GM12874 (cell line): ENCODE measurements at regions not wholly inside any gene's neighbourhood (a gene's known extent, or its start where the extent isn't known, plus 50 kb on each side); places are given as distances from the start of the nearest gene placed in this dataset.

Experiments used
- TF ChIP-seq, protein P1 (sequence below): IDR thresholded peaks from 2 replicates; pipeline ENCODE4 v1.5.1; 2011; ENCODE audit warnings: low read depth, mild to moderate bottlenecking, control low read depth, low read length, moderate library complexity; ENCODE audit not compliant: insufficient read depth

DNA sequence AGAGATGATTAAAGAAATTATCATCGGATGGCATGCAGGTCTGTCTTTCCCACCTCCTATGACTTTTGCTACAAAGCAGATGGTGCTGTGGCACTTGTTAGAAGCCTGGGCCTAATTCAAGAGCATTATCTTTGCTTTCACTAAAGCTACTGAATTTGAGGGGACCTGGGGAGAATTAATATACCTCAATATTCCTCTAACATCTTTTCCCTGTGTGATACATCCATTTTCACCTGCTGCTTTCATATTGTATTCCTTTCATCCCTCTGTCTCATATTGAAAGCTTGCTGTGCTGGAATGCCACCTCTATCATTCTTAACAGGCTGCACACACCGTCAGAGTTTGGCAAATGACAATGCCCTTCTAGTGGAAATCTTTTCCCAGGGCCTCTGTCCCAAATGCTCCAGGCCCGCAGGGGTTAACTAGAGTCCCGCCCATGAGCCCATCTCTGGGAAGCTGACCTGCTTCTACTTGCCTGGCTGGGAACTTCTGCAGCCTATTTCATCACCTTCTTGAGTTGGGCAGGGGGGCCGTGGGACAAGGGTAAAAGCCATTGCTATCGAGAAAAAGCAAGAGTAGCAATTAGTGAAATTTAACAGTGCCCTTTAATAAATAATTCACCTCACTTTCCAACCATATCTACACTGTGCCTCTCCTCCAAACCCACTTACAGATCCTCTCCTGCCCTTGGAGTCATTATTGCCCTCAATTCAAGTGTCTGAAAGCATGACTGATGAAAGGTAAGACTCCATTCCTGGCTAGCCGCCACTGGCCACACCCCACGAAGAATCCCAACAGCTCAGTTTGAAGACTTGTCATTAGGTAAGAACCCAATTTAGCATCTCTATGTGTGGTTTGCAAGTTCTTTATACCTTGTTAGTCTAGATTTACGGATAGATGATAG lies 126.7 kb upstream of the BTG1 start:
- TF ChIP-seq, protein P1, sequence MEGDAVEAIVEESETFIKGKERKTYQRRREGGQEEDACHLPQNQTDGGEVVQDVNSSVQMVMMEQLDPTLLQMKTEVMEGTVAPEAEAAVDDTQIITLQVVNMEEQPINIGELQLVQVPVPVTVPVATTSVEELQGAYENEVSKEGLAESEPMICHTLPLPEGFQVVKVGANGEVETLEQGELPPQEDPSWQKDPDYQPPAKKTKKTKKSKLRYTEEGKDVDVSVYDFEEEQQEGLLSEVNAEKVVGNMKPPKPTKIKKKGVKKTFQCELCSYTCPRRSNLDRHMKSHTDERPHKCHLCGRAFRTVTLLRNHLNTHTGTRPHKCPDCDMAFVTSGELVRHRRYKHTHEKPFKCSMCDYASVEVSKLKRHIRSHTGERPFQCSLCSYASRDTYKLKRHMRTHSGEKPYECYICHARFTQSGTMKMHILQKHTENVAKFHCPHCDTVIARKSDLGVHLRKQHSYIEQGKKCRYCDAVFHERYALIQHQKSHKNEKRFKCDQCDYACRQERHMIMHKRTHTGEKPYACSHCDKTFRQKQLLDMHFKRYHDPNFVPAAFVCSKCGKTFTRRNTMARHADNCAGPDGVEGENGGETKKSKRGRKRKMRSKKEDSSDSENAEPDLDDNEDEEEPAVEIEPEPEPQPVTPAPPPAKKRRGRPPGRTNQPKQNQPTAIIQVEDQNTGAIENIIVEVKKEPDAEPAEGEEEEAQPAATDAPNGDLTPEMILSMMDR: no peak

- TF ChIP-seq, protein P1: no peak
Measured at GRCh38 chr12:92271341-92271740, 125.7 kb upstream of the BTG1 start.

- TF ChIP-seq, protein P1: no peak
Measured at GRCh38 chr12:92270521-92270920, 124.9 kb upstream of the BTG1 start.

DNA sequence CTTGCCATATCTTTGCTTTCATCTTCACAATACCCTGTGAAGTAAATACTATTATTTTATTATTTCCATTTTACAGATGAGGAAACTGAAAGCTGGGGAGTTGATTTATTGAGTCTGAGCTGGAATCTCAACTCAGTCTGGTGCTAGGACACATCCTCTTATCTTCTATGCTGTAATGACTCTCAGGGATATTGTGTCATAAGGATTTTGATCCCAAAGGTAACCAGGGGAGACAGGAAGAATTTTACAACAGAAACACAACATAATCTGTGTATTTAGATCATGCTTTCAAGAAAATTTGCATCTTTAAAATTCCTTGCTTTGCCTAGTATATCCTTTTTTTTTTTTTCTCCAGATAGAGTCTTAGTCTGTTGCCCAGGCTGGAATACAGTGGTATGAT lies 123.3 kb upstream of the BTG1 start:
- TF ChIP-seq, protein P1: no peak

DNA sequence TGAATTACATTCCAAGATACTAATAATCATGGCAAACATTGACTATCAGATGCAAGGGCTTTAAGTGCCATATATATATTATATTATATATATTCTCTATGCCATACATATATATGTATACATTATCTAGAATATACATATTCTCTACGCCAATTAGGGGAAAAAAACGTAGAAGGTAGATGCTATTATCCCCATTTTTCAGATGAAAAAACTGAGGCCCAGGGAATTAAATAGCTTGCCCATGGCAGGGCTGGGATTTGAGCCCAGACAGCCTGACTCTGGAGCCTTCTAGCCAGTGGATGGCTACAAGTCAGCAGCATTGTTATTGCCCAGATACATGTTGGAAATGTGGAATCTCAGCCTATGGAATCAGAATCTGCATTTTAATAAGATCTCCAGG lies 116.0 kb upstream of the BTG1 start:
- TF ChIP-seq, protein P1: no peak

DNA sequence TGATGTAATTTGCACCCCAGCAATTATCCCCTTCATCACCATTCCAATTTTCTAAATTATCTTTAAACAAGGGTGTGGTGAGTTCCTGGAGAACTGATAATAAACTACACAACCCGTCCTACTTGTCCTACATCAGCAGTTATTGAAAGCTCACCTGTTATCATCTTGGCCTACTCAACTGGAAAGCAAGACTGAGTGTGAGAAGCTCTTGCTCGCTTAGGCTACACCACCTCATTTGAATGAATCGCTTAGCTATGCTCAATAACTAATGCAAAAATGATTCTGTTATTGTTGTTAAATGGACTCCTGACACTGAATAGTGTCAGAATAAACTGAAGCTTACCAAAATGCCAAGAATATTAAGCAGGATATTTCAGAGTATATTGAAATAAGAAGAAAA lies 115.4 kb upstream of the BTG1 start:
- TF ChIP-seq, protein P1: no peak

DNA sequence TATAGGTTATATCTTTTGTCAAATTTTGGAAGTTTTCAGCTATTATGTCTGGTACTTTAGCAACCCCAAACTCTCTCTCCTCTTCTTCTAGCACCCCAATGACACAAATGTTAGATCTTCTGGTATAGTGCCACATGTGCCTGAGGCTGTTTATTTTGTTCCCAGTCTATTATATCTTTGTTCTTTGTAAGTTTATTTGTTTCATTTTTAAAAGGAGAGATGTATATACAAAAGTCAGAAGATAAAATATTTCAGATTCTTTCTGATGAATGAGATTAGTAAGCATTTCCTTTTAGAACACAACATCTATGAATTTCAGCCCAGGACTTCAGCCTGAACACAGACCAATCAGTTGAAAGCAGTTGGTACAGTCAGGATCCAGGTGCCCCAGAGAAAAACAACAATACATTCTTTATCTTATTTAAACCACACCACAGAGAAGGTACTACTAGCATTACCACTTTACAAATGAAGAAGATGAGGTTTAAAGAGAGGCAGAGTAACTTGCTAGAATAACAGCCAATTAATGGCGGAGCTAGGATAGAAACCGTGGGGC lies 114.1 kb upstream of the BTG1 start:
- TF ChIP-seq, protein P1: no peak
